NCI-H82 (cell line): ENCODE measurements at regions not wholly inside any gene's neighbourhood (a gene's known extent, or its start where the extent isn't known, plus 50 kb on each side); places are given as distances from the start of the nearest gene placed in this dataset.
"Not testable (repeated sequence)": the region's sequence is repeated elsewhere in the genome, so short reads cannot be mapped to it uniquely, and the experiment has no call there.

Source experiments
- DNase-seq: peaks from one replicate; lab custom pipeline; 2025; lab: John Stamatoyannopoulos, UW

DNA sequence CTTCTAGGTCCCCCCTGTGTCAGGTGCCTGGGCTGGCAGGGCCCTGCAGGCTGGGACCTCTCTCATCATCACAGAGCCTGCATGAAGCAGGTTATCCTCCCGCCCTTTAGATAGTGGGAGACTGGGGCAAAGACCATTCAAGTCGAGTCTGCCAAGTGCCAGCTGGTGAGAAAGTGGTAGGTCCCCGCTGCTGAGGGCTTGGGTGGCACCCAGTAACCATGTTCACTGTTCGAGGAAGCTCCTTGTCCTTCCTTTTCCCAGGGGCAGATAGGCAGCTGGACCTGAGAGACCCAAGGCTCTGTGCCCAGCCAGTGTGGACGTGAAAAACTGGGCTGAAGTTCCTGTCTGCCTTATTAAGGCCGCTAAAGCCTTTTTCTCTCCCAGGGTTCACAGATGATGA lies 1319.8 kb downstream of the TBC1D22A start:
- DNase-seq: no peak

- DNase-seq: no peak
Observed at GRCh38 chr22:48081281-48081680, 1318.8 kb downstream of the TBC1D22A start.

DNA sequence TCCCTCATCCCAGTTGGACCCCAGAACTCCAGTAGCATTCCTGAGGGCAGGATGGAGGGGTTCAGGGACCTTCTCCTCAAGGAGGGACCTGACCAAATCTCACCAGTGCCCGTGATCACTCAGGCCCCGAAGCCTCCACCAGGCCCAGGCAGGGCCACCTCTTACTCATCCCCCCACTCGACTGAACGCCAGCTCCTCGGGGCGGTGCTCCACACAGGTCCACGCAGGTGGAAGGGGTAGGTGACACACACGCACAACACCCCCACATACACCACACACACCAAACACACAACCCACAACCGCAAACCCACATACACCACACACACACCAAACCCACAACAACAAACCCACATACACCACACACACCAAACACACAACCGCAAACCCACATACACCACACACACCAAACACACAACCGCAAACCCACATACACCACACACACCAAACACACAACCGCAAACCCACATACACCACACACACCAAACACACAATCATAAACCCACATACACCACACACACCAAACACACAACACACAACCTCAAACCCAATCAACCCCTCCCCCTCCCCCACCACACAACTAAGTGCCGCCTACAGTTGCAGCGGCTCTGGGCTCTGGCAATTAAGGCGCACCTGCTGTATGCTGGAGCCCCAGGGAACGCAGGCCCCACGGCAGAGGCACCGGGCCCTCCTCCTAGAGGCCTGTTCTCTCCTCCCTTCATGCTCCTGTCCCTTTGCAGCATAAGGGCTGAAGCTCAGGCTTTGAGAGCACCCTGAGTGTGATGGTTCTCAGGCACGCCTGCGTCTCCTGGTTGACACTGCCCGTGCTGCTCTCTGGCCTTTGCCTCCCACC lies 1318.1 kb downstream of the TBC1D22A start:
- DNase-seq: no peak

DNA sequence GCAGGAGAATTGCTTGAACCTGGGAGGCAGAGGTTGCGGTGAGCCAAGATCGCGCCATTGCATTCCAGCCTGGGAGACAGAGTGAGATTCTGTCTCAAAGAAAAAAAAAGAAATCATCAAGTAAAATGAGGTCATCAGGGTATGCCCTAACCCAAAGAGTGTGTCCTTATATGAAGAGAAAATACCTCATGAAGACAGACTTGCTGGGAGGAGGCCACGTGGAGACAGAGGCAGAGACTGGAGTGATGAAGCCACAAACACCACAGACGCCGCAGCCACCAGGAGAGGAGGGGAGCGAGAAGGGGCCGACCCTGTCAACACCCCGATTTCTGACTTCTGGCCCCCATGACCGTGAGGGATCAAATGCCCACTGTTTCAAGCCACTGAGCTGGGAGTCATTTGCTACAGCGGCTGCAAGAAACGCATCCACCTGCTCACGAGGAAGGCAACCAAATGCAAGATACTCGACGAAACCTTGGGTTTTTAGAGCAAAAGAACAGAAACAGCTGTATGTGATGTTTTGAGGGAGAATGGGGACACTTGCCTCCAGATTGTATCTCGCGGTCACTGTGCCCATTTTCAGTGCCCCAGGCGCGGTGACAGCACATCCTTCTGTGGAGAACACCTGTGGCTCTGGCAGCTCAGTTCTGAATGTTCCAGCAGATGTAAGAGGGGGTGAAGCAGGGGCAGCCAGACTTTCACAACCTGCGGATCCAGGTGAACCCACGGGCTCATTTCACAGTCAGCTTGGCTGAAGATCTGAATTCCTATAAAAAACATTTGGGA lies 1317.2 kb downstream of the TBC1D22A start:
- DNase-seq: no peak

DNA sequence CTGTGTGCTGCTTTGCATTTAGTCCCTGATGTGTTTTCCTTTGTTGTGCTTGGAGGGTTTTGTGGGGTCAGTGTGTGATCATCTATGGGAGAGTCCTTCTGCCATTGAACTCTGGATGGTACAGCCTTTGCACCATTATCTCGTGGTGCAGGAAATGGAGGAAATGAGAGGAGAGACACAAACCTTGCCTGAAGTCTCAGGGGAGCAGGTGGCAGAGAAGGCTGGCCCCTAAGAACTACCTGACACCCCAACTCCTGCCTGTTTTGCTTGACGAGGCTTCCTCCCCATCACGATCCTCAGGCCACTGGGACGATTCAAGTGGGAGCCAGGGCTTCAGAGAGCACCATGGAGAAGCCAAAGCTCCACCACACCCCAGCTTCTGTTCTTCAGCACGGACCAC lies 1316.4 kb downstream of the TBC1D22A start:
- DNase-seq: no peak

DNA sequence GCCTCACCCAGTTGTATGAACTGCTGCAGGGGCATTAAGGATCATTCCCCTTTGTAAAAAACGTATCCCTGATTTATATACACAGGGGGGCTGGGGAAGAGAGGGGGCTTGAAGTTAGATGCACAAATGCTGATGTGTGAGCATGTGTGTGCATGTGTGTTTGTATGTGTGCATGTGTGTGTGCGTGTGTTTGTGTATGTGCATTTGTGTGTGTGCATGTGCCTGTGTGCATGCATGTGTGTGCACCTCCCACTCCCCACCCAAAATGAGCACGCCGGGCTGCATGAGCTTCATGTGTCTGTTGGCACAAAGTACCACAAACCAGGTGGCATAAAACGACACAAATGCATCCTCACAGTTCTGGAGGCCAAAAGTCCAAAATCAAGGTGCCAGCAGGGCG lies 1315.2 kb downstream of the TBC1D22A start:
- no peak for DNase-seq

GRCh38 chr22:48076008-48076407 lies 1313.6 kb downstream of the TBC1D22A start:
- DNase-seq: peak; percentile 92

DNA sequence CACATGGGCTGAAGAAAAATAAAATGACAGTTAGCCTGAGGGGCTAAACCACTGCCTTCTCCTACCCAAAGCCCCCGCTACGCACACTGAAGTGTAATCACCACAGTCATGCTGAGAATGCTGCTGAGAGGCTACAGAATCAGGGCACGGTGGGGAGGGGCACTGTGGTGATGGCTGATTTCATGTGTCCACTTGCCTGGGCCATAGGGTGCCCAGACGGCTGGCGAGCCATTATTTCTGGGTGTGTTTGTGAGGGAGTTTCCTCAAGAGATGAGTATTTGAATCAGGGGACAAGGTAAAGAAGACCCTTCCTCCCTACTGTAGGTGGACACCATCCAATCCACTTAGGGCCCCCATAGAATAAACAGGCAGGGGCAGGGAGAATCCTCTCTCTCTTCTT lies 1313.2 kb downstream of the TBC1D22A start:
- no peak for DNase-seq

- DNase-seq: no peak
Observed at GRCh38 chr22:48072777-48073176, 1310.3 kb downstream of the TBC1D22A start.

DNA sequence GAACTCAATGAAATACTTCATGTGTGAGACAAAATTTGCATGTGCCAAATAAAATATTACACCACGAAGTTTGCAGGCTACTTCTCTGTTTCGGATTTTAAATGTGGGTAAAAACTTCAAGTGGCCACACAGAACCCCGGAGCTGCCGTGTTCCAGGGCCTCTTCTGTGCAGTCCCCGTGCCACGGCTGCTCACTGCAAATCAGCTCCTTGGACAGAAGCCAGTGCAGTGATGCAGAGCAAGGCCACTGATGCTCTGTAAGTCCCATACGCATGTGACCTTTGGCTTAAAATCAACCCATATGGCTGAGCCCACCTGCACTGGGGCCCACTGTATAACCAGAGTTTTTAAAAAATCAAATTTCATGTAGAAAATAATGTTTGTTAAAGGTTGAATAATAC lies 1309.4 kb downstream of the TBC1D22A start:
- DNase-seq: peak; percentile 25

- DNase-seq: no peak
Observed at GRCh38 chr22:48071305-48071704, 1308.9 kb downstream of the TBC1D22A start.

GRCh38 chr22:48070760-48071159 lies 1308.3 kb downstream of the TBC1D22A start:
- no peak for DNase-seq

DNA sequence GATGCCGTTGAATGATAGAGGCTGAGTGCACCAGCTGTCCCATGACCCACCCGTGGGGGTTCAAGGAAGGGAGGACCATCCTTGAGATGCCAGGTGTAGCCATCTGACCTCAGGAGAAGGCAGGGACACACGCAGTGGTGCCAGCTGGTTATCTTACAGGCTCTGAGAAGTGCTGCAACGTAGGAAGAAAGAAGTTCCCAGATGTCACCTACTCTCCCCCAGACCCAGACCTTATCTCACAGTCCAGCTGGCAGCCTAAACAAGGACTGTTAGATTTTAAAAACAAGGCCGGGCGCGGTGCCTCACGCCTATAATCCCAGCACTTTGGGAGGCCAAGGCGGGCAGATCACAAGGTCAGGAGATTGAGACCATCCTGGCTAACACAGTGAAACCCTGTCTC lies 1307.6 kb downstream of the TBC1D22A start:
- DNase-seq: no peak

DNA sequence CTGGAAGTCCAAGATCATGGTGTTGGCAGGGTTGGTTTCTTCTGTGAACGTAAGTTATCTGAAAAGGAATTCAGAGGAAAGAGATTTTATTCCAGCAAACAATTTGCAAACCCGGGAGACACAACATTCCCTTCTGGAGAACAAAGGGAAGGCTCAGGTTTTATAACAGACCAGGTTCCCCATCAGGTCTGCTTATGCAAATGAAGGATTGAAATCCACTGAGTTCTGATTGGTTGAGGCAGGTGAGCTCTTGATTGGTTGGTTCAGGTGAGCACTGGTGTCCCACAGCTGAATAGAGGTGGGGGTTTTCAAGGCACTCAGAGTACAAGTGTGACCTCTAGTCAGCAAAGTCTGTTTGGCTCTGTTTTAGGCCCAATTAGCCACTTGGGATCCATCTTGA lies 1306.8 kb downstream of the TBC1D22A start:
- no peak for DNase-seq

GRCh38 chr22:48068323-48068885 lies 1306.0 kb downstream of the TBC1D22A start:
- DNase-seq: no peak

DNA sequence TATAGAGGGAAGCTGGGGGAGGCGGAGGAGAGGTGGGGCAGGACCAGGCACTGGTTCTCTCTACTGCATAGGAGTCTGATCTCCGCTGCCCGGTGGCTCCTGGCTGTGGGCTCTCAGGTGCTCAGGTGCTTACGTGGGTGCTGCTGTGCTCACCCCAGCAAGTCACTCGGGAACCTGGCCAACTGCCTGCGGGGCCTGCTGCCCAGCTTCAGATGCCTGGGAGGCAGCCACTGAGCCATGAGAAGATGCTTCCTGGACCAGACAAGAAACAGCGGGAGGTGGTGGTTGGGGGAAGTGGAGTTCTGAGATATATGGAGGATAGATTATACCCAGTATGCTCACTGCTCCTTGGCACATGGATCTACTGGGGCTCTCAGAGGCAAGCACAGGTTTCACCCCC lies 1303.4 kb downstream of the TBC1D22A start:
- no peak for DNase-seq

DNA sequence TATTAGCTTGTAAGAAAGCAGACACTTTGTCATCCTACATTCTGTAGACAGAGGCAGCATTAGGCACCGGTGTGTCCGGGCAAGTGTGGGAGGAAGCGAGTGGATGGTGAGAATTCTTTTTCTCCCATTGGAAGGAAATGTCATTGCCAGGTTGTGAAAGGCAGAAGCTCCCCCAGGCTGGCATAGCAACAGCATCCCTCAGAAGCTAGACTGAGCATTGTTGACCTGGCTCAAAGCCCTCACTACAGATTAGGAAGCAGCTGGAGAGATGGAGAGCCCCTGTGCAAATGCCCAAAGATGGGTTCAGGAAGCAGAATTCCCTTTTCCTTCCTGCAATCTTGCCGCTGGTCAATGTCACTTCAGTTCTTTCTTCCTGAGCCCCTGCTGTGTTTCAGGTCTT lies 1299.3 kb downstream of the TBC1D22A start:
- no peak for DNase-seq

- DNase-seq: no peak
Observed at GRCh38 chr22:48060266-48060665, 1297.8 kb downstream of the TBC1D22A start.

DNA sequence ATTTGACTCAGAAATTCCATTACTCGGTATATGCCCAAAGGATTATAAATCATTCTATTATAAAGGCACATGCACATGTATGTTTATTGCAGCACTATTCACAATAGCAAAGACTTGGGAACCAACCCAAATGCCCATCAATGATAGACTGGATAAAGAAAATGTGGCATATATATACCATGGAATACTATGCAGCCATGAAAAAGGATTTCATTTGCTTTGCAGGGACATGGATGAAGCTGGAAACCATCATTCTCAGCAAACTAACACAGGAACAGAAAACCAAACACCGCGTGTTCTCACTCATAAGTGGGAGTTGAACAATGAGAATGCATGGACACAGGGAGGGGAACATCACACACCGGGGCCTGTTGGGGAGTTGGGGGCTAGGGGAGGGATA lies 1297.1 kb downstream of the TBC1D22A start:
- not testable (repeated sequence) for DNase-seq

DNA sequence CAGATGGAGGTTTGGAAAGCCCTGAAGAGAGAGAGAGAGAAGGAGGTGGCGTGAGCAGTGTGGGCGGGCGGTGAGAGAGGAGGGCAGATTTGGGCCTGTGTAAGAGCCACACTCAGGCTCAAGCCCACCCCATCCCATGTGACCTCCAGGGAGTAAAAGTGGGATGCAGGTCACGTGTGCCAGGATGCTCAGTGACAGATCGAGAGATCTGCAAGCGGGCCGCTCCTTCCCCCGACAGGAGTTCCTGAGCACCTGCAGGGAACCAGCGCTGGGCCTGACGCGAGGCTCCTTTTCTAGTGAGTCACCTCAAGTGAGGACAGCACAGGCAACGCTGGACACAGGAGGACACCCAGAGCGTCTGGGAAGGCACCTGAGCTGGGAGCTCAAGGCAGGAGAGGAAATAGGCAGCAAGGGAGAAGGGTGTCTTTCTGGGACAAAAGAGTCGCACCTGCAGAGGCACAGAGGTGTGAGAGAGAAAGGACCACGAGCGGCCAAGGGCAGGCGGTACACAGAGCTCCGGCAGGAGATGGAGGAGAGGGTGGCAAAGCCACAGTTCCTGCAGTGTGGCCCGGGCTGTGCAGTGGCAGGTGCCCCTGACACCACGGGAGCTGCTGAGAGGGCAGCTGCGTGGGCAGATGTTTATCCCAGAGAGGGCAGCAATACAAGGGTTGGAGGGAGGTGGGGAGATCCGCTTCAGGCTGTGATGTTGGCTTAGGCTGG lies 1294.8 kb downstream of the TBC1D22A start:
- DNase-seq: no peak

GRCh38 chr22:48055827-48056226 lies 1293.4 kb downstream of the TBC1D22A start:
- DNase-seq: no peak

DNA sequence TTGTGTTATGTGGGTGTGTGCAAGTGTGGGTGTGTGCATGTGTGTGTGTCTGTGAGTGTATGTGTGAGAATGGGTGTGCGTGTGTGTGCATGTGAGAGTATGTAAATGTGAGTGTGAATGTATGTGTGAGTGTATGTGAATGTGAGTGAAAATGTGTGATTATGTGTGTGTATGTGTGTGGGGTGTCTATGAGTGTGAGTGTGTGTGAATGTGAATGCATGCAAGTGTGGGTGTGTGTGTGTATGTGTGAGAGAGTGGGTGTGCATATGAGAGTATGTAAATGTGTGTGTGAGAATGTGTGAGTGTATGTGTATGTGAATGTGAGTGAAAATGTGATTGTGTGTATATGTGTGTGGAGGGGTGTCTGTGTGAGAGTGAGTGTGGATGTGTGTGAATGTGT lies 1292.7 kb downstream of the TBC1D22A start:
- no peak for DNase-seq
